Esophagus muscularis mucosa (tissue), 4 donors: ENCODE measurements at regions not wholly inside any gene's neighbourhood (a gene's known extent, or its start where the extent isn't known, plus 50 kb on each side); places are given as distances from the start of the nearest gene placed in this dataset.

Source experiments
- EP300 ChIP-seq: sonication (generic); formaldehyde crosslinking; IDR thresholded peaks from one replicate; pipeline ENCODE4 v1.6.1; 2017; ENCODE audit warnings: antibody characterized with exemption
- POLR2AphosphoS5 ChIP-seq, 2 donors: sonication (generic); formaldehyde crosslinking; IDR thresholded peaks; one replicate each; pipeline ENCODE4 v1.6.1; 2017; ENCODE audit warnings: antibody characterized with exemption in 2 of 2
- TF ChIP-seq, protein P1 (sequence below), 3 experiments: fragments of 200-600 bp in 2 of 3; fragments of 450-650 bp in 1 of 3; sonication (generic) in 2 of 3; IDR thresholded peaks; one replicate each; pipeline ENCODE4 v1.5.1; 2017 to 2019; ENCODE audit warnings: antibody characterized with exemption in 3 of 3, mild to moderate bottlenecking in 2 of 3, moderate library complexity in 1 of 3

DNA sequence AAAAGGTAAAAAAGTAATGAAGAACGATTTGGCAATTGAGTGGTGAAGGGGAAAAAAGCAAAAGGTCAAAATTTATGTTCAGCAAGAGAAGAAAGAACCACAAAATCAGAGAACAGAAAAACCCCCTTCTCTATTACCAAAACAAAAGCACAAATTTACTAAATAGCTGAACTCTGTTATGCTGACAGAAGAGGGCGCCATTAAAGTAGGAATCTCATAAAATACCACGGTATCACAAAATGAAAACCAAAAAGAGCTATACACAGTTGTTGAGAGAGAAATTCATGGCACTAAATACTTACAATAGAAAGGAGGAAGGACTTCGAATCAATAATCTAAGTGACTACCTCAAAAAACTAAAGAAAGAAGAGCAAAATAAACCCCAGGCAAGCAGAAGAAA lies 69.6 kb upstream of the CXorf66 start:
- TF ChIP-seq, protein P1, sequence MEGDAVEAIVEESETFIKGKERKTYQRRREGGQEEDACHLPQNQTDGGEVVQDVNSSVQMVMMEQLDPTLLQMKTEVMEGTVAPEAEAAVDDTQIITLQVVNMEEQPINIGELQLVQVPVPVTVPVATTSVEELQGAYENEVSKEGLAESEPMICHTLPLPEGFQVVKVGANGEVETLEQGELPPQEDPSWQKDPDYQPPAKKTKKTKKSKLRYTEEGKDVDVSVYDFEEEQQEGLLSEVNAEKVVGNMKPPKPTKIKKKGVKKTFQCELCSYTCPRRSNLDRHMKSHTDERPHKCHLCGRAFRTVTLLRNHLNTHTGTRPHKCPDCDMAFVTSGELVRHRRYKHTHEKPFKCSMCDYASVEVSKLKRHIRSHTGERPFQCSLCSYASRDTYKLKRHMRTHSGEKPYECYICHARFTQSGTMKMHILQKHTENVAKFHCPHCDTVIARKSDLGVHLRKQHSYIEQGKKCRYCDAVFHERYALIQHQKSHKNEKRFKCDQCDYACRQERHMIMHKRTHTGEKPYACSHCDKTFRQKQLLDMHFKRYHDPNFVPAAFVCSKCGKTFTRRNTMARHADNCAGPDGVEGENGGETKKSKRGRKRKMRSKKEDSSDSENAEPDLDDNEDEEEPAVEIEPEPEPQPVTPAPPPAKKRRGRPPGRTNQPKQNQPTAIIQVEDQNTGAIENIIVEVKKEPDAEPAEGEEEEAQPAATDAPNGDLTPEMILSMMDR (IDR thresholded peaks at IDR 0.05) = no peak
- no peak for TF ChIP-seq POLR2AphosphoS5 (IDR thresholded peaks at IDR 0.05)
- TF ChIP-seq EP300 = no peak
